ENCODE measurements at regions not wholly inside any gene's neighbourhood (a gene's known extent, or its start where the extent isn't known, plus 50 kb on each side); places are given as distances from the start of the nearest gene placed in this dataset.

- DNase-seq (ENCODE audit: low read depth), result no peak
Observed at GRCh38 chr1:29836651-29837646, 600.6 kb downstream of the PTPRU start.

- DNase-seq (ENCODE audit: low read depth), result no peak
Observed at GRCh38 chr1:29835874-29836273, 599.6 kb downstream of the PTPRU start.

- no peak for DNase-seq (ENCODE audit: low read depth)
Observed at GRCh38 chr1:29835406-29835805, 599.1 kb downstream of the PTPRU start.

GRCh38 chr1:29833581-29833980, 597.3 kb downstream of the PTPRU start:
- no peak for DNase-seq (ENCODE audit: low read depth)

GRCh38 chr1:29832936-29833335, 596.6 kb downstream of the PTPRU start:
- no peak for DNase-seq (ENCODE audit: low read depth)

- no peak for DNase-seq (ENCODE audit: low read depth)
Observed at GRCh38 chr1:29832471-29832870, 596.1 kb downstream of the PTPRU start.

- no peak for DNase-seq (ENCODE audit: low read depth)
Observed at GRCh38 chr1:29831500-29832117, 595.3 kb downstream of the PTPRU start.

- no peak for DNase-seq (ENCODE audit: low read depth)
Observed at GRCh38 chr1:29830916-29831315, 594.6 kb downstream of the PTPRU start.

- DNase-seq (ENCODE audit: low read depth), result no peak
Observed at GRCh38 chr1:29830383-29830782, 594.1 kb downstream of the PTPRU start.

- DNase-seq (ENCODE audit: low read depth), result no peak
Observed at GRCh38 chr1:29829448-29830344, 593.4 kb downstream of the PTPRU start.

- no peak for DNase-seq (ENCODE audit: low read depth)
Observed at GRCh38 chr1:29828526-29829447, 592.5 kb downstream of the PTPRU start.

GRCh38 chr1:29827801-29828525, 591.6 kb downstream of the PTPRU start:
- no peak for DNase-seq (ENCODE audit: low read depth)

- no peak for DNase-seq (ENCODE audit: low read depth)
Observed at GRCh38 chr1:29827237-29827750, 591.0 kb downstream of the PTPRU start.

- DNase-seq (ENCODE audit: low read depth), result no peak
Observed at GRCh38 chr1:29826646-29827045, 590.3 kb downstream of the PTPRU start.

GRCh38 chr1:29825941-29826415, 589.7 kb downstream of the PTPRU start:
- DNase-seq (ENCODE audit: low read depth), result no peak

GRCh38 chr1:29825274-29825940, 589.1 kb downstream of the PTPRU start:
- no peak for DNase-seq (ENCODE audit: low read depth)

- DNase-seq (ENCODE audit: low read depth), result no peak
Observed at GRCh38 chr1:29824511-29825273, 588.4 kb downstream of the PTPRU start.

- DNase-seq (ENCODE audit: low read depth), result no peak
Observed at GRCh38 chr1:29824025-29824424, 587.7 kb downstream of the PTPRU start.

GRCh38 chr1:29823561-29823960, 587.2 kb downstream of the PTPRU start:
- DNase-seq (ENCODE audit: low read depth), result no peak
